Osteocyte (in vitro differentiated cells): ENCODE measurements at regions not wholly inside any gene's neighbourhood (a gene's known extent, or its start where the extent isn't known, plus 50 kb on each side); places are given as distances from the start of the nearest gene placed in this dataset.

Experiments used
- DNase-seq: peaks from one replicate; pipeline ENCODE4 v3.0.0; 2021; ENCODE audit warnings: mixed read lengths; ENCODE audit not compliant: unreplicated experiment; ENCODE audit errors: extremely low spot score
- H3K27ac Mint-ChIP-seq: one replicate; pipeline ENCODE4 v1.8.0; 2021; ENCODE audit warnings: mild to moderate bottlenecking, mixed read lengths; ENCODE audit not compliant: unreplicated experiment
- H3K27me3 Mint-ChIP-seq: one replicate; pipeline ENCODE4 v1.8.0; 2021; ENCODE audit warnings: mixed read lengths; ENCODE audit not compliant: unreplicated experiment
- H3K36me3 Mint-ChIP-seq: one replicate; pipeline ENCODE4 v1.8.0; 2021; ENCODE audit warnings: mixed read lengths; ENCODE audit not compliant: unreplicated experiment
- H3K4me1 Mint-ChIP-seq: one replicate; pipeline ENCODE4 v1.8.0; 2021; ENCODE audit warnings: mixed read lengths; ENCODE audit not compliant: unreplicated experiment
- H3K4me3 Mint-ChIP-seq: one replicate; pipeline ENCODE4 v1.8.0; 2021; ENCODE audit warnings: mild to moderate bottlenecking, moderate library complexity, mixed read lengths; ENCODE audit not compliant: unreplicated experiment
- H3K9me3 Mint-ChIP-seq: one replicate; pipeline ENCODE4 v1.8.0; 2021; ENCODE audit warnings: mixed read lengths; ENCODE audit not compliant: unreplicated experiment
- CTCF ChIP-seq: fragments of 200-600 bp; sonication (generic); IDR thresholded peaks from 2 replicates; pipeline ENCODE4 v1.5.0; 2021; ENCODE audit warnings: antibody characterized with exemption, mild to moderate bottlenecking, moderate library complexity

DNA sequence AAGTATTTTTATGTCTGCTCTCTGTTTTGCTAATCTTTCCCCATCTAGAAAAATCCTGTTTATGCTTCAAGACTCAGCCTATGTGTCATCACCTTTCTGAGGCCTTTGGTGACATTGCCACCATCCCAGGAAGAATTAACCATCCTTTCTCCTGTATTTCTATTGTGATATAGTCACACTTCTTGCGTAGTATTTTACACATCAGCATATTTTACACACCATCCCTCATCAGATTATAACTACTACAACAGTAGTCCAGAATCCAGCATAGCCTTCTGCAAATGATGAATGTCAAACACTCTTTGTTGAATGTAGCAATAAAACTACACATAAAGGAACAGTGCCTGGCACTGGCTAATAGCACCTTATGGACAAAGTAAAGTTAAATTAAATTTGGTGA, 275.3 kb upstream of the C1orf87 start:
- H3K4me3 Mint-ChIP-seq = no peak overlapping the region
- no peak overlapping the region for H3K27ac Mint-ChIP-seq
- TF ChIP-seq CTCF = no peak

DNA sequence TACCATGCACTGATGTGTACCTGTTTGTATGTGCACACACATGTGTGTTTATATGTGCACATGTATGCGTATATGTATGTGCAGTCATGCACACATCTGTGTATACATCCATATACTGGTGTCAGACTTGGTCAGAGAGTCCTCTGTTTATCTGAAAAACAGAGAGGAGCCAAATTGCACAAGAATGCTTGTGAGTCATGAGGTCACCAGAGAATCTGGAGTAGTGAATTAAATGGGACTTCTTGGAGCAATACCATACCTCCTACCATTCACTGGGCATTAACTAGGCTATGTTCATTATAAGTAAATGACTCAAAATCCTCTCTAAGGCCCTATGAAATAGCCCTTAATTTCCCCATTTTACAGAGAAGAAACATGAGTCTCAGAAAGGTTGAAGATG, 272.1 kb upstream of the C1orf87 start:
- Mint-ChIP-seq H3K27ac (peak overlapping the region; percentile 62), H3K27me3 (peaks cover 4% of the 10 kb centered on the region), H3K4me3 (no peak overlapping the region), H3K9me3 (no peaks in the 10 kb centered on the region), H3K36me3 (no peaks in the 10 kb centered on the region), H3K4me1 (peaks cover 19% of the 10 kb centered on the region)
- TF ChIP-seq CTCF = no peak
- DNase-seq = no peak

More for the DNA sequence above, 275.3 kb upstream of the C1orf87 start:
- no peaks in the 10 kb centered on the region for H3K27me3 Mint-ChIP-seq
- no peaks in the 10 kb centered on the region for H3K9me3 Mint-ChIP-seq
- peaks cover 15% of the 10 kb centered on the region for H3K4me1 Mint-ChIP-seq
- no peak for DNase-seq
- H3K36me3 Mint-ChIP-seq = no peaks in the 10 kb centered on the region

DNA sequence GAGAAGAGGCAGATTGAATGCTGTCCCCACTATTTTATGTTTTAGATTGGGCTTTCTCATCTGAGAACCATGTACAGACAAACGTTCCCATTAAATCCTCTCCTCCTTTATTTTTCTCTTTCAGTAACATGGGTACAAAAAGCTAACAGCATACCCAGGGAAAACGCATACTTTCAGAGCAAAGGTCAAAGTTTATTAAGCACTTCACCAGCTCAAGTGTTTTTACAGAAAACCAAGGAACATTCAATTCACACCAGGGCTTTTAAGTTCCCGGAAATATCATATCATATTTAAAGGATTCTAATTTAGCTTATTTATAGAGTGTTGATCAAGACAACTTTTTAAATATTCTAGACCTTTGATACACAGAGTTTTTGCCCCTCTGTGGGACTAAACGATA, 271.5 kb upstream of the C1orf87 start:
- H3K36me3 Mint-ChIP-seq = no peaks in the 10 kb centered on the region
- no peaks in the 10 kb centered on the region for H3K9me3 Mint-ChIP-seq
- peaks cover 19% of the 10 kb centered on the region for H3K4me1 Mint-ChIP-seq
- H3K27me3 Mint-ChIP-seq = peaks cover 8% of the 10 kb centered on the region
- no peak for TF ChIP-seq CTCF
- no peak overlapping the region for H3K4me3 Mint-ChIP-seq
- no peak for DNase-seq
- H3K27ac Mint-ChIP-seq = peak overlapping the region; percentile 62

DNA sequence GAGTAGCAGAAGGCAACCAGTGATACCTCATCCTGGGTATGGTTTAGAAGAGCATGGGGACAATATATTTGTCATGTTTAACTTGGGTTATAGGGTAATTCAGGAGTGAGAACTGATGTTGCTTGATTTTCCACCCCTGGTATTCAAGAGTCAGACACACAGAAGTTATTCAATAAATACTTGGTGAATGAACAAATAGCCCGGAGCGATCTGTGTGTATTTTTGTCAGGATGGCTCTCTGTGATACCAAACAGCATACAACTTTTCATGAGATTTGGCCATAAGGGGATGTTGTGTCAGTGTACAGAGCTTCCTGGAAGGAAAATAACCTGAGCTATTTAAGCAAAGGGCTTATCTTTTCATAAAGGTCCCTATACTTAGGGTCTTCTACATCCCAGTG, 270.2 kb upstream of the C1orf87 start:
- no peak overlapping the region for H3K27ac Mint-ChIP-seq
- no peak for DNase-seq
- H3K9me3 Mint-ChIP-seq = no peaks in the 10 kb centered on the region
- TF ChIP-seq CTCF = no peak
- H3K4me3 Mint-ChIP-seq = no peak overlapping the region
- no peaks in the 10 kb centered on the region for H3K36me3 Mint-ChIP-seq
- peaks cover 8% of the 10 kb centered on the region for H3K27me3 Mint-ChIP-seq
- peaks cover 19% of the 10 kb centered on the region for H3K4me1 Mint-ChIP-seq

GRCh38 chr1:60342569-60342968, 269.0 kb upstream of the C1orf87 start:
- Mint-ChIP-seq H3K9me3 (no peaks in the 10 kb centered on the region), H3K4me1 (peaks cover 19% of the 10 kb centered on the region), H3K27ac (no peak overlapping the region), H3K4me3 (no peak overlapping the region), H3K36me3 (no peaks in the 10 kb centered on the region), H3K27me3 (peaks cover 8% of the 10 kb centered on the region)
- DNase-seq = no peak
- no peak for TF ChIP-seq CTCF
